ENCODE measurements at regions not wholly inside any gene's neighbourhood (a gene's known extent, or its start where the extent isn't known, plus 50 kb on each side); places are given as distances from the start of the nearest gene placed in this dataset.

- H3K4me3 ChIP-seq (ENCODE audit: low read length, poor library complexity, severe bottlenecking): no peak overlapping the region
- H3K9me2 ChIP-seq (replicated peaks; ENCODE audit: low read depth, low read length): no peaks in the 10 kb centered on the region
- no peaks in the 10 kb centered on the region for H3F3A ChIP-seq (ENCODE audit: low read depth)
- H3K9ac ChIP-seq (ENCODE audit: low read depth, low read length, poor library complexity, severe bottlenecking): no peak overlapping the region
- no peak overlapping the region for H3K4me2 ChIP-seq (ENCODE audit: low read depth, low read length, poor library complexity, severe bottlenecking)
- no peaks in the 10 kb centered on the region for H3K27me3 ChIP-seq (ENCODE audit: insufficient read depth, low read length, poor library complexity, severe bottlenecking)
- H3K79me2 ChIP-seq (ENCODE audit: insufficient read depth, low read length): no peaks in the 10 kb centered on the region
- no peak overlapping the region for H2AFZ ChIP-seq (ENCODE audit: low read length)
- no peaks in the 10 kb centered on the region for H3K36me3 ChIP-seq (ENCODE audit: insufficient read depth, low read length)
- no peaks in the 10 kb centered on the region for H3K4me1 ChIP-seq (ENCODE audit: insufficient read depth, low read length, poor library complexity, severe bottlenecking)
- no peaks in the 10 kb centered on the region for H4K20me1 ChIP-seq (ENCODE audit: insufficient read depth, low read length, poor library complexity, severe bottlenecking)
- TF ChIP-seq EZH2phosphoT487 (IDR thresholded peaks at IDR 0.05; ENCODE audit: borderline replicate concordance): no peak
- TF ChIP-seq, protein P1, sequence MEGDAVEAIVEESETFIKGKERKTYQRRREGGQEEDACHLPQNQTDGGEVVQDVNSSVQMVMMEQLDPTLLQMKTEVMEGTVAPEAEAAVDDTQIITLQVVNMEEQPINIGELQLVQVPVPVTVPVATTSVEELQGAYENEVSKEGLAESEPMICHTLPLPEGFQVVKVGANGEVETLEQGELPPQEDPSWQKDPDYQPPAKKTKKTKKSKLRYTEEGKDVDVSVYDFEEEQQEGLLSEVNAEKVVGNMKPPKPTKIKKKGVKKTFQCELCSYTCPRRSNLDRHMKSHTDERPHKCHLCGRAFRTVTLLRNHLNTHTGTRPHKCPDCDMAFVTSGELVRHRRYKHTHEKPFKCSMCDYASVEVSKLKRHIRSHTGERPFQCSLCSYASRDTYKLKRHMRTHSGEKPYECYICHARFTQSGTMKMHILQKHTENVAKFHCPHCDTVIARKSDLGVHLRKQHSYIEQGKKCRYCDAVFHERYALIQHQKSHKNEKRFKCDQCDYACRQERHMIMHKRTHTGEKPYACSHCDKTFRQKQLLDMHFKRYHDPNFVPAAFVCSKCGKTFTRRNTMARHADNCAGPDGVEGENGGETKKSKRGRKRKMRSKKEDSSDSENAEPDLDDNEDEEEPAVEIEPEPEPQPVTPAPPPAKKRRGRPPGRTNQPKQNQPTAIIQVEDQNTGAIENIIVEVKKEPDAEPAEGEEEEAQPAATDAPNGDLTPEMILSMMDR (conservative IDR thresholded peaks at IDR 0.05; ENCODE audit: low read length): no peak
- H3K9me3 ChIP-seq (ENCODE audit: insufficient read depth, low read depth, low read length): peaks cover 9% of the 10 kb centered on the region; the same call in 1 of the 2 replicates
Measured at GRCh38 chr1:198054510-198054909, 102.3 kb upstream of the NEK7 start.

DNA sequence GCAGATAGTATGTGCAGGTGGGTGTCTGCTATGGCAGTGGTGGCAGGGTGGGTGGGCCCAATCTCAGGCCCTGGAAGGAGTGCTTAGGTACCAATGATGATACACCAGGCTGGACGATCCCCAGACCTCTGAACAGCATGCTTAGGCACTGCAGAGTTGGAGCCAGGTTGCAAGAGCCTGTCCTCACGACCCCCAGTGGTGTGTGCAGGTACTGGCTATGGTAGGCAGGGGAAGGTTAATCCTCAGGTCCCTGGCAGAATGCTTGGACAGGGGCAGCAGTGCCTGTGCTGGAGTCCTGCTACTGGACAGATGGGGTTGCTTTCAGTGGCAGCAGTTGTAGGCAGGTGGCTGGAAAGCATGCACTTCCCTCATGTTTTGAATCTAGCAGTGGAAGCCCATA lies 100.5 kb upstream of the NEK7 start:
- no peak overlapping the region for H3K9ac ChIP-seq (ENCODE audit: low read depth, low read length, poor library complexity, severe bottlenecking)
- H2AFZ ChIP-seq (ENCODE audit: low read length): peak overlapping the region; percentile 74
- H3K4me3 ChIP-seq (ENCODE audit: low read length, poor library complexity, severe bottlenecking): no peak overlapping the region
- H3K9me2 ChIP-seq (replicated peaks; ENCODE audit: low read depth, low read length): no peaks in the 10 kb centered on the region
- H3K4me1 ChIP-seq (ENCODE audit: insufficient read depth, low read length, poor library complexity, severe bottlenecking): no peaks in the 10 kb centered on the region
- H3K27me3 ChIP-seq (ENCODE audit: insufficient read depth, low read length, poor library complexity, severe bottlenecking): no peaks in the 10 kb centered on the region
- H3K4me2 ChIP-seq (ENCODE audit: low read depth, low read length, poor library complexity, severe bottlenecking): no peak overlapping the region
- H3K79me2 ChIP-seq (ENCODE audit: insufficient read depth, low read length): no peaks in the 10 kb centered on the region
- no peaks in the 10 kb centered on the region for H3F3A ChIP-seq (ENCODE audit: low read depth)
- H4K20me1 ChIP-seq (ENCODE audit: insufficient read depth, low read length, poor library complexity, severe bottlenecking): no peaks in the 10 kb centered on the region
- no peaks in the 10 kb centered on the region for H3K36me3 ChIP-seq (ENCODE audit: insufficient read depth, low read length)
- peaks cover 9% of the 10 kb centered on the region; the same call in 1 of the 2 replicates for H3K9me3 ChIP-seq (ENCODE audit: insufficient read depth, low read depth, low read length)
- no peak for TF ChIP-seq EZH2phosphoT487 (IDR thresholded peaks at IDR 0.05; ENCODE audit: borderline replicate concordance)
- TF ChIP-seq, protein P1 (conservative IDR thresholded peaks at IDR 0.05; ENCODE audit: low read length): peak; percentile 65

DNA sequence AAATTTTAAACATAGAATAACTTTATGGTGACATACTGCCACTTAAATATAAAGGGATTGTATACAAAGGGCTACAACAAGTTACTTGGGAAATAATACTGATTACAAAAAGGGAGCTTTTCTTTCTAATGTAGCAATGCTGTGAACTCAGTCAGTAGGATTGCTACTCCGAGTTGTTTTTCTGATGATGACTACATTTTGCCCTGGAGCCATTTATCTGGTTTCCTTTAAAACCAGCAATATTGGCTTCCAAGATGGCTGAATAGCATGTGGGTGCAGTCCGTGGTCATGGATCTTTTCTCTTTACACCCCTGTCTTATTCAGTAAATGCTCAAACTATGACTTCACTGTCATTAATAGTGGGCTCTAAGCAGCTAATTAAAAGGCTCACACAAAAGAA lies 92.6 kb upstream of the NEK7 start:
- Histone ChIP-seq H3K27me3 (ENCODE audit: insufficient read depth, low read length, poor library complexity, severe bottlenecking) (no peaks in the 10 kb centered on the region), H3F3A (ENCODE audit: low read depth) (no peaks in the 10 kb centered on the region), H3K9ac (ENCODE audit: low read depth, low read length, poor library complexity, severe bottlenecking) (no peak overlapping the region), H3K4me3 (ENCODE audit: low read length, poor library complexity, severe bottlenecking) (no peak overlapping the region), H4K20me1 (ENCODE audit: insufficient read depth, low read length, poor library complexity, severe bottlenecking) (no peaks in the 10 kb centered on the region), H3K79me2 (ENCODE audit: insufficient read depth, low read length) (no peaks in the 10 kb centered on the region), H3K4me2 (ENCODE audit: low read depth, low read length, poor library complexity, severe bottlenecking) (no peak overlapping the region), H3K4me1 (ENCODE audit: insufficient read depth, low read length, poor library complexity, severe bottlenecking) (no peaks in the 10 kb centered on the region), H3K9me3 (ENCODE audit: insufficient read depth, low read depth, low read length) (no peaks in the 10 kb centered on the region), H3K9me2 (replicated peaks; ENCODE audit: low read depth, low read length) (no peaks in the 10 kb centered on the region), H3K36me3 (ENCODE audit: insufficient read depth, low read length) (no peaks in the 10 kb centered on the region), H2AFZ (ENCODE audit: low read length) (no peak overlapping the region)
- no peak for TF ChIP-seq EZH2phosphoT487 (IDR thresholded peaks at IDR 0.05; ENCODE audit: borderline replicate concordance)
- TF ChIP-seq, protein P1 (conservative IDR thresholded peaks at IDR 0.05; ENCODE audit: low read length): no peak
